ENCODE measurements at regions not wholly inside any gene's neighbourhood (a gene's known extent, or its start where the extent isn't known, plus 50 kb on each side); places are given as distances from the start of the nearest gene placed in this dataset.

DNA sequence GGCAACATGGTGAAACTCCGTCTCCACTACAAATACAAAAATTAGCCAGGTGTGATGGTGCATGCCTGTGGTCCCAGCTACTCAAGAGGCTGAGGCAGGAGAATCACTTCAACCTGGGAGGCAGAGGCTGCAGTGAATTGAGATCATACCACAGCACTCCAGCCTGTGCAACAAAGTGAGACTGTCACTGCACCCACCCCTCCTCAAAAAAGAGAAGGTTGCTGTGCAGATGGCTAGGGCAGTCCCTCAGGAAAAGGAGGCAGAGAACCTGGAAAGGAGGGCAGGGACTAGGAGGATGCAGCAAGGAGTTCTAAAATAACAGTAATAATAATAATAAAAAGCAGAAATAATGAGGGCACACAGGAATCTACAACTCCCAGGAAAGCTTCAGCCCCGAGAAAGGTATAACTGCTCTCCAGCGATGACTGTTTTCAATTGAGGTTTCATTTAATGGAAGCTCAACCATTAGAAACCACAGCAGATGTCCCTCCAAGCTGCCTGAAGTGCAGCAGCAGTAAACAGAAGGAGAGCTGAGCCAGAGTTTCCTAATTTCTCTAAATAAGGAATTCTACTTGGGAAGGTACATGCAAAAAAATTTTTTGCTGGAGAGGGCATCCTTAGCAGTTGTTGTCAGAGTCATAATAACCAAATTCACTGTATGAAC lies 326.5 kb downstream of the GATA3 start:
- Histone ChIP-seq H3K36me3 (no peaks in the 10 kb centered on the region), H3K4me1 (no peaks in the 10 kb centered on the region), H3K4me3 (no peak overlapping the region), H3K27ac (no peak overlapping the region), H3K9me3 (no peaks in the 10 kb centered on the region), H3K27me3 (no peaks in the 10 kb centered on the region)
- TF ChIP-seq, protein P1, sequence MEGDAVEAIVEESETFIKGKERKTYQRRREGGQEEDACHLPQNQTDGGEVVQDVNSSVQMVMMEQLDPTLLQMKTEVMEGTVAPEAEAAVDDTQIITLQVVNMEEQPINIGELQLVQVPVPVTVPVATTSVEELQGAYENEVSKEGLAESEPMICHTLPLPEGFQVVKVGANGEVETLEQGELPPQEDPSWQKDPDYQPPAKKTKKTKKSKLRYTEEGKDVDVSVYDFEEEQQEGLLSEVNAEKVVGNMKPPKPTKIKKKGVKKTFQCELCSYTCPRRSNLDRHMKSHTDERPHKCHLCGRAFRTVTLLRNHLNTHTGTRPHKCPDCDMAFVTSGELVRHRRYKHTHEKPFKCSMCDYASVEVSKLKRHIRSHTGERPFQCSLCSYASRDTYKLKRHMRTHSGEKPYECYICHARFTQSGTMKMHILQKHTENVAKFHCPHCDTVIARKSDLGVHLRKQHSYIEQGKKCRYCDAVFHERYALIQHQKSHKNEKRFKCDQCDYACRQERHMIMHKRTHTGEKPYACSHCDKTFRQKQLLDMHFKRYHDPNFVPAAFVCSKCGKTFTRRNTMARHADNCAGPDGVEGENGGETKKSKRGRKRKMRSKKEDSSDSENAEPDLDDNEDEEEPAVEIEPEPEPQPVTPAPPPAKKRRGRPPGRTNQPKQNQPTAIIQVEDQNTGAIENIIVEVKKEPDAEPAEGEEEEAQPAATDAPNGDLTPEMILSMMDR (IDR thresholded peaks at IDR 0.05) = no peak
- no peak for TF ChIP-seq POLR2A (IDR thresholded peaks at IDR 0.05)
- DNase-seq = no peak

DNA sequence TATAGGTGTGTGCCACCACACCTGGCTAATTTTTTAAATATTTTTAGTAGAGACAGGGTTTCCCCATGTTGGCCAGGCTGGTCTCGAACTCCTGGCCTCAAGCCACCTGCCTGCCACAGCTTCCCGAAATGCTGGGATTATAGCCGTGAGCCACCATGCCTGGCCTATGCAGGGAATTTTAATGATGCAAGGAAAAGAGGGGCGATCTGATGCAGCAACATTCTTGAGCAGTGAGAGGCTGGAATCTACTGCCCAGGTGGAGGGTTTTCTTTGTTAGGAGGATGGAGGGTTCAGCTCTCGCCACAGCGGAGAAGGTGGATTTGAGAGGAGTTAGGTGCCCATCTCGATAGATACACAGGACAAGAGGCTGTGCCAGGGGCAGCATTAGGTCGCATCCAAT lies 332.3 kb downstream of the GATA3 start:
- H3K36me3 ChIP-seq = no peaks in the 10 kb centered on the region
- TF ChIP-seq, protein P1 (IDR thresholded peaks at IDR 0.05) = no peak
- no peak for TF ChIP-seq POLR2A (IDR thresholded peaks at IDR 0.05)

DNA sequence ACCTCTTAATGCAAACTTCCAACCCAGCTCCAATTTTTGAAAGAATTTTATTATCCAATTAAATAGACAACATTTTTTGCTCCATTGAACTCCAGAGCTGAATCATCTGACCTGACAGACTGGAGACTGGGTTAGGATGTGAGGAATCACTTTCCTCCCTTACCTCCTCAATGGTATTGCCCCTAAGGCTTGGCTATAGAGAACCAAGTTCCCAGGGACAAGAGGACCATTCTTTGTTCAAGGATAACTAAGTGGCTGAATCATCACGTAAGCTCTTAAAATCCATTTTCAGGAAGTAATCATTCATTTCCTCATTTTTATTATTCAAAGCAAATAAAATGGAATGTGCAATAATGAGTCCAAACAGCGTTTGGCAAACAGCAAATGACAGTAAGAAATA lies 335.1 kb downstream of the GATA3 start:
- Histone ChIP-seq H3K4me3 (no peak overlapping the region), H3K9me3 (no peaks in the 10 kb centered on the region), H3K27ac (no peak overlapping the region), H3K36me3 (no peaks in the 10 kb centered on the region), H3K27me3 (no peaks in the 10 kb centered on the region), H3K4me1 (no peaks in the 10 kb centered on the region)
- no peak for DNase-seq
- TF ChIP-seq, protein P1 (IDR thresholded peaks at IDR 0.05) = no peak

More for the DNA sequence above, 332.3 kb downstream of the GATA3 start:
- Histone ChIP-seq H3K4me3 (no peak overlapping the region), H3K9me3 (no peaks in the 10 kb centered on the region), H3K4me1 (no peaks in the 10 kb centered on the region), H3K27ac (no peak overlapping the region), H3K27me3 (no peaks in the 10 kb centered on the region)
- DNase-seq = no peak

DNA sequence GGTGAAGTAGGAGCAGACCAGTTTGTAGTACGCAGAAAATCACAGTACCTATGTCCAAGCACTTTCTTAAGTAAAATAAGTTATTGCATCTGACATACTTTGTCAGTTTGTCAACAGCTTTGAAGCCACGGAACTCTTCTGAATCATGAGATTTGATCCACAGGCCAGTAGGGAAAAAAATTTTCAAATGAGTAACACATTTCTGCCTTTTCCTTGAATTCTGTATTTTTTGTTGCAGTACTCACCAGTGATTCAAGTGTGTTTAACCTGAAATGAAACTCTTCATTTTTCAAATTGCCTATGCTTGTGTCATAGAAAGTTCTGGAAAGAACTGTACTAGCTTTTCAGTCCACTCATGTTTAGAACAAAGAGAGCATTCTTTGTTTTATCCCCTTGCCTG lies 337.7 kb downstream of the GATA3 start:
- Histone ChIP-seq H3K27me3 (no peaks in the 10 kb centered on the region), H3K4me3 (no peak overlapping the region), H3K4me1 (no peaks in the 10 kb centered on the region), H3K36me3 (no peaks in the 10 kb centered on the region), H3K9me3 (no peaks in the 10 kb centered on the region), H3K27ac (no peak overlapping the region)
- no peak for DNase-seq
- no peak for TF ChIP-seq POLR2A (IDR thresholded peaks at IDR 0.05)
- TF ChIP-seq, protein P1 (IDR thresholded peaks at IDR 0.05) = no peak

DNA sequence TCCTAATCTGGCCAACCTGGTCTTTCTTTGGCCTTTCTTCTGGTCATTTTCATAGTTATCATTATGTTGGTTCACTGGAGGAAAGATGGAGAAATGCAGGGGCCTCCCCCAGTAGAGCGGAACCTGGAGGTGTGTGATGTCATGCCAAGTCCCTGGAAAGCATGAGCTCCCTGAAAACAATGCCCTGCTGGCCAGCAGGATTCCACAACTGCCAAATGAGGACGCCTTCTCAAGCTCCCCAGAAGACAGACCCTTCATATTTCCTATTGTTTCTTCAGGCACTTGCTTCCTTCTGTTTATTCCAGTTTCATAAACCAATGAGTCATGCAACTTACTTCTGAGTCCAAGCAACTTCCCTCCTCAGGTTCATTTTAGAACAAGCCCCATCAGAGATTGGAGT lies 339.0 kb downstream of the GATA3 start:
- TF ChIP-seq, protein P1 (IDR thresholded peaks at IDR 0.05) = no peak
- no peak for TF ChIP-seq POLR2A (IDR thresholded peaks at IDR 0.05)
- H3K27ac ChIP-seq = no peak overlapping the region
- no peak for DNase-seq
- no peak overlapping the region for H3K4me3 ChIP-seq
- H3K9me3 ChIP-seq = no peaks in the 10 kb centered on the region
- no peaks in the 10 kb centered on the region for H3K4me1 ChIP-seq
- H3K27me3 ChIP-seq = no peaks in the 10 kb centered on the region
- H3K36me3 ChIP-seq = no peaks in the 10 kb centered on the region

DNA sequence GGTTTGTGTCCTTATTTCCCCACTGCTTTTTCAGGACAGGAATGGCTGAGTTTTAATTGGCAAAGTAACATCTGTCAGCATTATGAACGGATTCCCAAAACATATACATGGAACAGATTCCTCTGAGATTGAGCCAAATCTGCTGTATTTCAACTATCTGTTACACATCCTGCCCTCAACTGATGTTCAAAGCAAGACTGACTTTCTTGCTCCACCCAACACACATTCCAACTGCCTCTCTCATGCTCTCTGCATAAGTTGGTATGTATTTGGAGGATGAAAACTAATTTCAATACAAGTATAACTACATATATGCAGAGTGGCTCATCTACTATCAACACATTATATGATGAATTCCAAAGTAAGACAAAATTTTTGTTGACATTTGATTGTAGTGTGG lies 342.2 kb downstream of the GATA3 start:
- H3K4me3 ChIP-seq = no peak overlapping the region
- no peaks in the 10 kb centered on the region for H3K36me3 ChIP-seq
- no peaks in the 10 kb centered on the region for H3K4me1 ChIP-seq
- no peak for TF ChIP-seq POLR2A (IDR thresholded peaks at IDR 0.05)
- no peak for DNase-seq
- no peaks in the 10 kb centered on the region for H3K27me3 ChIP-seq
- H3K9me3 ChIP-seq = no peaks in the 10 kb centered on the region
- H3K27ac ChIP-seq = no peak overlapping the region
